Activated T-cell treated with anti-CD3 and anti-CD28 coated beads for 48 hours (primary cell): ENCODE measurements at regions not wholly inside any gene's neighbourhood (a gene's known extent, or its start where the extent isn't known, plus 50 kb on each side); places are given as distances from the start of the nearest gene placed in this dataset.

ENCODE experiments used
- DNase-seq: peaks from one replicate; pipeline ENCODE4 v3.0.0-alpha.2; 2020; ENCODE audit warnings: low read depth

DNA sequence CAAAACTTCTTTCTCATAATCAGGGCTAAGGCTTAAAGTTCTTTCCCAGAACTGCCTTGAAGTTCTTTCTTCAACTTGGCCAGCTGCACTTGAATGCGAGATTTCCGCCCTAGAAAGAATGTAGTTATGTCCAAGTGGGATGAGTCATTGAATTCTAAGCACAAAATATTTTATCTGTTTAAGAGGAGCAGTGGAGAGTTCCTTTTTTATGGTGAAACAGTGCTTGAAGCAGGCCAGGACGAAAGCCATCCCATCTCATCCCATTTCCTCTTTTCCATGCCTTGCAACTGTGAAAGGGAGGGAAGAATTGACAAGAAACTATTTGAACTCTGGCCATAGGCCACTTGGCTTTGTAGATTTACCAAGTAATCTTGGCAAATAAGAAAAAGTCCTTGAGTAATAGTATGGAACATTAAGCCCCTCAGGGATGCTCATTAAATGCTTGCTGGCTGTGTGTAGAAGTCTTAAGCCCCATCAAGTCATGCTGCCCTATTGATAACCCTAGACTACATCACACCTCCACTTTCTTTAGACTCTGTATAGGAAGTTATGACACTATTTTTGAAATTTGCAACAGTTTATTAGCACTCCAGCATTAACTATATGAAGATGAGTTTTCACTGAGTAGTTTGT is 174.5 kb downstream of the KCTD12 start:
- no peak for DNase-seq

DNA sequence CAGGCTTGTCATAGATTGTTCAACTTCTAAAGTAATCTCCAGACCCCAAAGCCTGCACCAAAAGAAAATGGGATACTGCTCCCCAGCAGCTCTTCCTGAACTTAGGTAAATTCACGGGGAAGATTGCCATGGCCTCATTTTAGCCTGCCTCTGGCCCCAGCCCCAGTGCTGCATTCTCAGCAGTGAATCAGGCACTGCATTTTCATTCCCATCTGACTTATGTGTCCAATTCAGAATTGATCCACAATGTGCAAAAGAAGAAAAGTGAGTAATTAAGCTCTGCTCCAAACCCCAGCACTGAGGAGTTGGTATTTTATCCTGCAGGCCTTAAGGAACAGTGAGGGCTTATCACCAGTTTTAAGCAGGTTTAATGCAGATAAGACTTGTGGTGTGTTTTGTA is 176.4 kb downstream of the KCTD12 start:
- DNase-seq: no peak

DNA sequence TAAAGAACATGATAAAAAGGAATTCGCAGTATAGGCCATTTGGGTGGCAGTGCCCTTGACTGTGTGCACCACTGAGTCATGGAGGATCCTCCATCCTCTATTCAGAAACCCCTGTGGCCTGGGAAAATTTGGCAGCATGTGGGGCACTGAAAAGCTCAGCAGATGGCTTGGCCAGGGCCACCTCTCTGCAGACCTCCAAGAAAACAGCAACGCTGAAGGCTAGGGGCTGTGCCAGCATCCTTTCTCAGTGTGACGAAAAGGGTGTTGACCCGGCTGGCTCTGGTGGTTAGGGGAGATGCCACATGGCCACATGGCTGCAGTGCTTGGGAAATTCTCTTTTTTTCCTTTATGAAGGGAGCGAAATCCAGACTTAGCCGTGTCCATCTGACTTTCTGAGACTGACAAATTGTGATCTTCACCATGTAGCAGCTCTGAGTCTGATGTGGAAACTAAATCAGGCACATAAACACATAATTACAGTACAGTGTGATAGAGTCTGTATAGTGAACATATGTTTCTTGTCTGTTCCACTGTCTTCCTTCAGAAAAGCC is 178.0 kb downstream of the KCTD12 start:
- DNase-seq: no peak

DNA sequence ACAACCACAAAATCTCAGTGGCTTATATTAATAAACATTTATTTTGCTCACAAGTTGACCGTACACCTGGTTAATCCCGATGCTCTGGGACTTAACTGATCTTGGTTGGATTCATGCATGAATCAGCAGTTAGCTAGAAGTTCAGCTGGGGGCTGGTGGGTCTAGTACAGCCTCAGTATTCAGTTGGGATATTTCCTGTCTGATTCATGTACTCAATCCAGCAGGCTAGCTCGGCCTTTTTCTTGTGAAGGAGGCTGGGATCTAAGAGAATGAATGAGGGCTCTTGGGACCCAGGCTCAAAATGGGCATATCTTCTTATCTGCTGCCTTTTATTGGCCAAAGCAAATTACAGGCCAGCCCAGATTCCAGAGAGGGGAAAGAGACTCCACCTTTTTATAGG is 178.8 kb downstream of the KCTD12 start:
- DNase-seq: no peak

DNA sequence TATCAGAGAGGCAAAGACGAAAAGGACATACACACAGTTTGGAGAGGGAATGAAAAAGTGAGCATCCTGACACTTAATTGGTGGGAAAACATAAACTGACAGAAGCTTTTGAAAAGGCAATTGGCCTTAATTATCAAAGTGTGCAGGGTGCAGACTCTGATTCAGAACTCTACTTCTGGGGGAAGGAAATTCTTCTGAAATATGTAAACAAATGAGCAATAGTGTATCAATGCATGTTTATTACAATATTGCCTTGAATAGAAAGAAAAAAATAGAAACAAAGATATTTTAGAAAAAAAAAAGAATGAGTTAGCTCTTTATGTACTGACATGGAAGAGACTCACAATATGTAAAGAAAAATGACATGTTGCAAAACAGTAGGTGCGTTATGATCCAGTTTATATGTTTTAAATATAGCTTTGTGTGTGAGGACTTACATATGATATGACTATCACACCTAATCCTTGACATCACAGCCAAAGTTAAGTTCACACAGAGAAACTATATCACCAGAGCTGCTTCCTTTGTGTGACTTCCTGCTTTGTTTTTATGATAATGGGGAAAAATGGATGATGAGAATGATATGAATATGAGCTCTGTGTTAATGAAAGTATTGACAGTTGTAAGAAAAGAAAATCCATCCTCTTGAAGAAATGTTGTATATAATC is 182.4 kb downstream of the KCTD12 start:
- no peak for DNase-seq

DNA sequence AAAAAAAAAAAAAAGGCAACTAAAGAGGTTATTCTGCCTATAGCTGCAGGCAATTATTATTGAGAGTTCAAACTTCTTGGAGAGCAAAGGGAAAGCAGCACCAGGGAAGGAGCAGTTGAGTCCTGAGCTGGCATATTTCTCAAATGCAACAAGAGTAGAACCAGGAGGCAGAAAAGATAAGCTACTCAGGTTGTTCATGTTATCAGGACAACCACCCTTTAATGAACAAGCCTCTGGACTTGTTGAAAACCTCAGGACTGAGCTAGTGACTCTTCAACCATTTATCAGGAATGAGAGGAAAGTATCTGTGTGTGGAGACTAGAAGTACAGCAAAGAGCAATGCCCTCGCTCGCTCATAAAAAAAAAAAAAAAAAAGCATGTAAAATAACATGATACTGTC is 183.0 kb downstream of the KCTD12 start:
- DNase-seq: no peak

DNA sequence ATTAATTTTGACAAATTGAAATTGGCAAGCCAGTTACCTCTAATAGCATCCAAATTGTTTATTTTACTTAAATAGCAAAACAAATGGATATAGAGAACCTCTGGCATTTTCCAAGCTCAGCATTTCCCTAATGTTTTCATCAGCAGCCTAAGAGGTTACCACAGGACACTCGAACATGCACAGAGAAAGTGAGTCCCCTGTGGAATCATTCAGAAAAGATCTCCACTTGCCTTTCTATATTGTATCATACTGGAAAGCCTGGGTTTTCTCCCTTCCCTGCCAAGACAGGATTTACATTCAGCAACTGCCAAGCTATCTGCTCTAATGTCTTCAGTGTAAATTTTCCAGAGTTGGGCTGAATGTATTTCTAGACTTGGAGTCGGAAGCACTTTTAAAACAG is 188.9 kb downstream of the KCTD12 start:
- no peak for DNase-seq

DNA sequence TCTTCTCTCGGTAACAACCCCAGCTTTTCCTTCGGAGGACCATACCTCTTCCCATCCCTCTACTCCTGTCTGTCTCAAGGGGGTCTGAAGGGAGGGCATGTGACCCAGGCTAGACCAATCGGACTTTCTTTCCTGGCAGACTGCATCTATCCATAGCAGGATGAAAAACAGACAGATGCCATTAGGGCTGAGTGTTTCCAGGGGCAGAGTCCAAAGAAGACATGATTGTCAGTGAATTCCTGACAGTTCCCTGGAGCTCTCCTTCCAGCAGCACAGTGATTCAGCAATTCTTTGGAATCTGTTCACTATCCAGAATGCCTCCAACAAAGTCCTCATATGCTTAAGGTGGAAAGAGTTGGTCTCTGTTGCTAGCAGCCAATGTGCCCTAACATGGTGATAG is 189.8 kb downstream of the KCTD12 start:
- no peak for DNase-seq

DNA sequence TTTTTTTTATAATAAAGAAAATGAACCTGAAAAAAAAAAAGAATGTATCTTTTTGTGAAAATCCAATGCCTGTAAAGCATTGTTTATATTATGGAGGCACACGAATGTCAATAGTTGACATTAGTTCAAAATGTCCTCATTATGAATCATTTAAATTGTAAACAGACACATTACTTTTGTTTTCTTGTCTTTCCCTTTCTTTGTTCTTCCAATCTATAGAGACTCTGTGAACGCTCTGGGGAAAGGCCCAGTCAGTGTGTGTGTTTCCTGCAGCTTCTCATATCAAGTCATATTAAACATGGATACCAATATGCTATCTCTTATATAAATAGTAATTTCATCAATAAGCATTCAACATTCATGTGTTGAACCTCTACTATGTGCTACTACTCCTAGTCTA is 193.1 kb downstream of the KCTD12 start:
- DNase-seq: no peak

DNA sequence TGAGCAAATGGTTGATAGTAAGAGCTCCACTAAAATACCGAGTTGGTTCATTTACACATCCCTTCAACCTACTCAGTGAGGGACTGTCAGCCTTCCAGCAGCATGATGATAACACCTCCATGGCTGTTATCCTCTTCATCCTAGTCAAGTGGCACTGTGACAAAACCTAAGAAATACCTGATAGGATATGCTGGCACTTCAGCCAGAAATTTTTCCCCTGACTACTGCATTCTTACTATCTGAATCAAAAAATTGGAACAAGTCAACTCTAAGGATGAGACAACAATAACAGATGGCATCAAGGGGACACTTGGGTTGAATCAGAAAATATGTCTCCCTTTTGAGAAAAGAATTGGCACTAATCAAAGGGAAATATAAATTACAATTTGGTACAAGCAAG is 193.9 kb downstream of the KCTD12 start:
- DNase-seq: no peak

DNA sequence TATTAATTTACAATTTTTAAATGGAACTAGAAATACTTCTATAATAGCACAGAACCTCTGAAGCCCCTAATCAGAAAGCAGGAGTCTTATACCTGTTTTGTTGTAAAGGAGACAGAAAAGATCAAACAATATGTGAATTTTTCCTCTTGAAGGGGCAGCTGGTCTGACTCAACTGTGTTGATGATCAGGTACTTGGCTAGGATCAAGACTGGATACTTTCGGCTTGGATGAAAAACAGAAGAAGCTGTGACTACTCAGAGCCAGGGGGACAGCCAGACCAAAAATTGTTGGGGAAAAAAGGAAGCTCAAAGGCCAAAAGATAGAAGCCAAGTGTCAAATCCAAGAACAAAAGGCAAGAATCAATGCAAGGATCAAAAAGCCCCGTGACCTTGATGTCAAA is 195.6 kb downstream of the KCTD12 start:
- DNase-seq: no peak

DNA sequence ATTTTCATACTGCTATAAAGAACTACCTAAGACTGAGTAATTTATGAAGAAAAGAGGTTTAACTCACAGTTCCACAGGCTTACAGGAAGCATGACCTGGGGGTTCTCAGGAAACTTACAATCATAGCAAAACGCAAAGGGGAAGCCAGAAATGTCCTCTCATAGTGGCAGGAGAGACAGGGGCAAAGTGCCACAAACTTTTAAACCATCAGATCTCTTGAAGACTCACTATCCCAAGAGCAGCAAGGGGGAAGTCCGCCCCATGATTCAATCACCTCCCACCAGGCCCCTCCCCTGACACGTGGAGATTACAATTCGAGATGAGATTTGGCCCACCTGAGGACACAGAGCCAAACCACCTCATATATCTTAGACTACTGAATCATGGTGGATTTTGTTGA is 198.7 kb downstream of the KCTD12 start:
- DNase-seq: no peak

DNA sequence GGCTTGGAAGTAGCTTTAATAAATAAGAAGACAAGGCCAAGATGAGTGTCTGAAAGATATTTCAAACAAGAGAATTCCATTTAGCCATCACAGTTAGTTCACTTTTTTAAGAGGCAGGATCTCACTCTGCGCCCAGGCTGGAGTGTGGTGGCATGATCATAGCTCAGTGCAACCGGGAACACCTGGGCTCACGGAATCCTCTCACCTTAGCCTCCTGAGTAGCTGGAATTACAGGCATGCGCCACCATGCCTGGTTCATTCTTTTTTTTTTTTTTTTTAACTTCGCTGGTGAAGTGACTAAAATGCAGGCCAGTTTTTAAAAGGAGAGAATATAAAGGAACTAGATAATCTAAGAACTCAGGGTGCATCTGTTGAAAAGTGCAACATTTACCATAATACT is 200.3 kb downstream of the KCTD12 start:
- no peak for DNase-seq

DNA sequence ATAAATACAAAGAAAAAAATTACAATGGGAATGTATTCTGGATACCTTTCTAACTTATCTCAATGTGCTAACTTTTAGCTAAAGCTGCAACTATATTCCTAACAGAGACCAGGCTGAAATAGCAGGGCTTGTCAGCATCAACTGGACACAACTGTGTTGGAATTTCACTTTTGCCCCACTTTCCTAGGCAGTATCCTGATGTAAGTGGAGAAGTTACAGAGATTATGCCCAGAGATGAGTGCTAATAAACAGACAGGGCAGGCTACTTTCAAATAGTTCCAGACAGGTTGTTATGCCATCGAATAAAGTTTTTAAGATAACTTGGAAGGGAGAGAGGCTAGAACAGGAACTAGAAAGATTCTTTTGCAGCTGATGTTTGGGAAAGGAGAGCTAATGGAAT is 201.9 kb downstream of the KCTD12 start:
- DNase-seq: no peak

DNA sequence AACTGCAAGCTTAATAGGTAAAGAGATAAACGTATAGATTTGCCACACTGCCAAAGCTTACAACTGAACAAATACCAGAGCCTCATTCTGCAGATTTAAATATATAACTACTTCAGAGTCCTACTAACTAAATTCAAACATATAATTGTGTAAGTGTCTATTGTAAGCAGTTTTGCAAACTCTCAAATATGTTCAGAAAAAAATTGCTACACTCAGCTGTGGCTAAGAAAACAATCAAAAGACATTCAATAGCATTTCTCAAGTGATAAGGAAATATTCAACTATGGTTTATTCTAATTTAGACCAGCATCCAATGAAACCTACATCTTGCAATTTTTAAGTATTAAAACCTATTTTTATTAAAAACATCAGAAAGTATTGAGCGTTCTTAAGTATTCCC is 202.4 kb downstream of the KCTD12 start:
- no peak for DNase-seq

DNA sequence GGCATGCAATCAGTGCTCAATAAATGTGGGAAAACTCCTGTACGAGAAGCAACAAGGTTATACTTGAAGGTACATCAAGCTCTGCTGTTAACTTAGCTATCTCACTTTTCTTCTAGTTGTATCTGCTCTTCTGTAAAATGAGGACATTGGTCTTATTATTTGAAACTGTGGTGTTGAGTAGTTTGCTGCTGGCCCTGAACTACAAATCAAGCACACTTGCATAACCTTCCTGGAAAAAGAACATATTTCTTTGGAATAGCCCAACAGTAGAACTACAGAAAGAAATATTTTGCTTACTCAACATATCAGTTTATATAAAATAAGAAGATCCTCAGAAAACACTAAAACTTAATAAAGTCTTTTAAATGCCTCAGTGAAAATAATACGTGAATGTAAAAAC is 203.0 kb downstream of the KCTD12 start:
- DNase-seq: no peak

DNA sequence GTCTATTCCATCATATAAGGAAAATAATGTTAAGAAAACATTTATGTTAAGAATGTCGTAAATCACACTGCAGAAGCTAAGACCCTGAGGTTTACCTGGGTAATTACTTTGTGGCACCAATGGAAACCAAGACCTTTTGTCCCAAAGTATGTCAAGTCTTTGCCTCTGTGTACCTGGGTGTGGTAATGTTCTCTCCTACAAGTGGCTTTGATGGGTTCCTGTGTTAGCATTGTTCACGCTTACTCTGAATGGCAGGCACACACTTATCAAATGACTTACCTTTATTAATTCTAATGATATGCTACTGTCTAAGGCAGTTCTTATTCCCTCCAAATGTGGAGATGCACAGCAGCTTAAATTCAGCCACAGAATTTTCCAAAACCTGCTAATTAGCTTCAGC is 206.1 kb downstream of the KCTD12 start:
- no peak for DNase-seq

DNA sequence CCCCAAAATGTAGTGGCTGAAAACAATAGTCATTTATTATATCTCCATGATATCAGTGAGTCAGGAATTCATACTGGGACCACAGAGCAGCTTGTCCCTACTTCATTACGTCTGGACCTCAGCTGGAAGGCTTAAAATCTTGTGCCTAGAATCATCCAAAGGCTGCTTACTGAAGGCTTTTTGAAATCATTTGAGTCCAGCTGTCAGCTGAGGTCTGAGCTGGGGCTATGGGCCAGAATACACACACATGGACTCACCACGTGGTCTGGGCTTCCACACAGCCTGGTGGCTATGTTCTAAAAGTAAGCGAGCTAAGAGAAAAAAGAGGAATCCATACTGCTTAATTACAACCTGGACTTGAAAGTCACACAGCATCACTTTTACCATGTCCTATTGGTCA is 209.2 kb downstream of the KCTD12 start:
- DNase-seq: no peak

DNA sequence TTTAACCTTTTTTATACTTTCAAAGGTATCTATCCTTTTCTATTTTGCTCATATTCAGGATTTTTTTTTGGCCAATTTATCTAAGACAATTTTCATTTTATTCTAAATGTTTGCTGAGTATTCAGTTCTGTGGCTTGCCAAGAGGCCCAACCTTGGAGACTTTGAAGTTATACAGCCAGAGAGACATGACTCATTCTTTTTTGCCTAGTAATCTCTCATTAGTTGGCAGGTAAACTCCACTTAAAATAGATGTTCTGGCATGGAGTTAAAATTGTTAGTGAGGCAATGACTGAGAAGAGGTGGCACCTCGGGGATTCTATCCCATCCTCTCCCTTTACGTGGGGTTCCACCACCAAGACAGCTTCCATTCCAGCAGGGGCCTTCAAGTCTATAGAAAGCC is 213.8 kb downstream of the KCTD12 start:
- no peak for DNase-seq

DNA sequence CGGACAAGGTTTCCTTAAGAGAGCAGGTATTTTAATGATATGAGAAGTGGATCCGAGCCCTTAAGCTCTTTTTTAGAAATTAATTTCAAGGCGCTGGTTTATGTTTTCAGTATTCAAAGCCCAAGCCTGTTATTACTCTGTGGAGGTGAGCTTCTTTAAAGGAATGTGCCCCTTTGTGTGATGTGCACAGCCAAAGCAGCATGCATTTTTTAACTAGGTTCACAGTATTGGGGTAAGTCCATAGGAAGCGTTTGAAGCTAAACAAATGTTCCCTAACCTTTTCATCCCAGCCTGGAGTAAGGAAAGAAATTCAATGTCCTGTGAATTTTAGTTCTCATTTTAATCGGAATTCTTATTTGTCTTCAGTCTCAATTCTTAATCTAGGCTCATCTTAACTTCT is 217.5 kb downstream of the KCTD12 start:
- no peak for DNase-seq

DNA sequence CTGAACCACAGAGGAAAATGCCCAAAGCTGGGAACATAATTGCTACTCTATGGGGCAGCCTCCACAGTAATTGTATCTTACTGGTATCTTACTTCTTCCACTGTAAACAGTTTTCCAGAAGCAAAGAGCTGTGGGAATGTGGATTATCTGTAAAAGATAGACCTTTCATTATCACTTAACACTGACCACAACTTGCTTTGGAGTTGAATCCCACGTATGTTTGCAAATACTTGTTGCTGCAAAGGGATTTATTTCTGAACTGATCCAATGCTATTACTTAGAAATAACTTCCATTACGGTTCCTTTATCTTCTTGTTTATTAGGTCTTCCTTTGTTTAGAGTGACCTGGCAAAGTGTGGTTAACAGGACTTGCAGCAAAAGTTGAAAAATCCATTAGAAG is 218.1 kb downstream of the KCTD12 start:
- no peak for DNase-seq

DNA sequence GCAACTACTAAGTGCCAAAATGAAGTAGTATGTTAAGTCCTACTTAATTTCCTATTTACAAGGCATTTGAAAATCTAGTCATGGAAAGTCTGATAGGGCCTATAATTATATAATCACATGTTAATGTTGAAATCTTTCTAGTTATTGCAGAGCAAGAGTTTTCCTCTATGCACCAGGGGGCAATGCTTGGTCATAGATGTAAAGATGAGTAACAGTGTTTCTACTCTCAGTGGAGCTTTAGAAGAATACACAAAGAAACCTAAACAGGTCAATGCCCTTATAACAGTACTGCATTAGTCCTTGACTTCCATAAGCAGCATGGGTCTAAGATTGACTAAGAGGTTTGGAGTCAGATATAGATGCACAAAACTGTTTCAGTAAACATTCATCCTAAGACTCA is 218.7 kb downstream of the KCTD12 start:
- DNase-seq: no peak

DNA sequence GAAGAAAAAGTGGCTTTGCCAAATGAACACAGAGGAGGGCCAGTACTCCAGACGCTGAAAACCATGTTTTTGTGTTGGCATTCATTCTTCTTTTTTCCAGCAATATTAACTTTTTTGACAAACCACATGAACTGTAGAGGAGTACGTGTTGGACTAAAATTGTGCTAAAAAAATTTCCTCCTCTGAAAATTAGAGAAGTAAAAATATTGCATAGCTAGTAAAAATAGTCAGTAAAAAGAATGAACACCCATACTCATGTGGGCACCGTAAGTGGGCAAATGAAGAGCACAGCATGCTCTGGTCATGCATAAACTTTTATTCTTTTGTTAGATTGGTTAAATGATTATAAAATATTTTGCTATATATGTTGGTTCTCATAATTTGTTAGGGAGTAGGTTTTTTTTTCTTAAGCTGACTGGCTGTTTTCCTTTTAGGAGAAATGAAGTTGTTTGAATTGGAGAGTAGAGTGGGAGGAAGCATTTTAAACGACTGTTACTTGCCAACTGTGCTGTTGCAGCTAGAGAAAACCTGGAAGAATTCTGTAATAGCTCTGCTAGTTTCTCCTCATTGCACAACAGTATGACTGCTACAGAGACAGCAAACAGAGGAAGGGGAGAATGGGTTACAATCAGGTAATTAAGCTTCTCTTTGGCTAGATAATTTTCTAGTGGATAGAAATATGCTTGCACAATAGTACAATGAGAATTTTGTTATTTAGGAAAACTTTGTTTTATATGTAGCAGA is 222.4 kb downstream of the KCTD12 start:
- no peak for DNase-seq
